GM10266 (cell line): ENCODE measurements at regions not wholly inside any gene's neighbourhood (a gene's known extent, or its start where the extent isn't known, plus 50 kb on each side); places are given as distances from the start of the nearest gene placed in this dataset.

Experiments used
- DNase-seq: peaks from one replicate; pipeline ENCODE4 v3.0.0; 2012; ENCODE audit errors: extremely low spot score
- CTCF ChIP-seq: IDR thresholded peaks from 2 replicates; pipeline ENCODE4 v1.5.1; 2012; ENCODE audit warnings: mild to moderate bottlenecking, low read depth; ENCODE audit not compliant: control insufficient read depth, insufficient read depth; ENCODE audit errors: missing control alignments

- DNase-seq: no peak
- TF ChIP-seq CTCF: no peak
Measured at GRCh38 chr11:87971354-87971753, 203.9 kb downstream of the RAB38 start.

GRCh38 chr11:87970762-87971161, 204.5 kb downstream of the RAB38 start:
- TF ChIP-seq CTCF: no peak
- no peak for DNase-seq

DNA sequence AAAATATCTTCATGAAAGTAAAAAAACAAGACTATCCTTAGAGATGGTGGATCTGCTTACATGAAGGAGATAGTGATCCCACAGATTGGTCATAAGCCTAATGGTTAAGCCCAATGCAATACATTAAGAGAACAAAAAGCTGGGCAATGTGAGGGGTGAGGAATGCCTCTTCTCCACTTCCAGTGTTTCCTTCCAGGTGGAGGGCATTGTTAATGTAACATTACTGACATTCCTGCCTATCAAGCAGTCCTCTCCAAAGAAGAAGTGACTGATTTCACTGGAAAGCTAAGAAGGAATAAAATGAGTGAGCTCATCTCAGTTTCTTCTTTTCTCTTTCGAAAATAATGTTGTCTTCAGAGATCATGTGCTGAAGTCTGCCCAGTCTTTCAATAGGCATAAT, 207.8 kb downstream of the RAB38 start:
- TF ChIP-seq CTCF: no peak

GRCh38 chr11:87966694-87967093, 208.5 kb downstream of the RAB38 start:
- DNase-seq: no peak

More for the DNA sequence above, 207.8 kb downstream of the RAB38 start:
- DNase-seq: no peak

GRCh38 chr11:87966216-87966615, 209.0 kb downstream of the RAB38 start:
- no peak for DNase-seq
- TF ChIP-seq CTCF: no peak

More at GRCh38 chr11:87966694-87967093, 208.5 kb downstream of the RAB38 start:
- TF ChIP-seq CTCF: no peak

DNA sequence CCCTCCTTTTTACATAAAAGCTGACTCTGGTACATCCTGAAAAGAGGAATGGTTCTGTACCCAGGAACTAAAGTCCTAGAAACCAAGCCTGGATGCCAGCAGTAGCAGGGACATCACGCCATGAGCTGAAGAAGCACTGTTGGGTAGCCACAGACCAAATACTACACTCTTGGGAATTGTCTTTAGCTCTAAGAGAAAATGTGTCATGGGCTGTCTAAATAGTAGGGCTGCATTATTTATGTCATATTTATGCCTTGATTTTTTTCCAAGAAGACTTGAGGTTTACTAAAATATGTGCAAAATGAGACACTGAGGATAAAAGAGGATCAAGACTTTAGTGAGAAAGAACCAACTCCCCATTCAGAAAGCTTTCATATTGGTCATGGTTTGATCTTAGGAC, 213.6 kb downstream of the RAB38 start:
- TF ChIP-seq CTCF: no peak
- no peak for DNase-seq

GRCh38 chr11:87957961-87958360, 217.3 kb downstream of the RAB38 start:
- DNase-seq: no peak
- TF ChIP-seq CTCF: no peak
